GM19372 (cell line): ENCODE measurements at regions not wholly inside any gene's neighbourhood (a gene's known extent, or its start where the extent isn't known, plus 50 kb on each side); places are given as distances from the start of the nearest gene placed in this dataset.

Experiments used
- ATAC-seq: cut with Tn5 transposase; IDR thresholded peaks from one replicate; pipeline ENCODE4 v1.9.1; 2021; ENCODE audit warnings: mild to moderate bottlenecking, low read depth, moderate library complexity; ENCODE audit not compliant: unreplicated experiment

DNA sequence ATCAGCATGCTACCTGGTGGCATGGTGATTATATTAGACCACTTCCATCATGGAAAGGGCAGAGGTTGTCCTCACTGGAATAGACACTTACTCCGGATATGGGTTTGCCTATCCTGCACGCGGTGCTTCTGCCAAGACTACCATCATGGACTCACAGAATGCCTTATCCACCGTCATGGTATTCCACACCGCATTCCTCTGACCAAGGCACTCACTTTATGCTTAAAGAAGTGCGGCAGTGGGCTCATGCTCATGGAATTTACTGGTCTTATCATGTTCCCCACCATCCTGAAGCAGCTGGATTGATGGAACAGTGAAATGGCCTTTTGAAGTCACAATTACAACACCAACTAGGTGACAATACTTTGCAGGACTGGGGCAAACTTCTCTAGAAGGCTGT lies 109.2 kb upstream of the DRD2 start:
- ATAC-seq, result no peak

DNA sequence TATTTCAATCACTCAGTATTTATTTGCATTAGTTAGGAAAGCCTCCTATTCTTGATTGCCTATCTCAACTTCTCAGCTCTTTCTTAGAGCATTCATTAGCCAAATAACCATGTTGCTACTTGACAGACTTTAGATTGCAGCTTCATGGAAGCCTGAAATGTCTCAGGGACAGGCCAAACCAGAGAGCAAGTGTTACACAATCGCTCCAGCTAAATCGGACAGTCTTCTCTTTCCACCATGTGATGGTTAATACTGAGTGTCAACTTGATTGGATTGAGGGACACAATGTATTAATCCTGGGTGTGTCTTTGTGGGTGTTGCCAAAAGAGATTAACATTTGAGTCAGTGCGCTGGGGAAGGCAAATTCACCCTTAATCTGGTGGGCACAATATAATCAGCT lies 106.5 kb upstream of the DRD2 start:
- no peak for ATAC-seq

DNA sequence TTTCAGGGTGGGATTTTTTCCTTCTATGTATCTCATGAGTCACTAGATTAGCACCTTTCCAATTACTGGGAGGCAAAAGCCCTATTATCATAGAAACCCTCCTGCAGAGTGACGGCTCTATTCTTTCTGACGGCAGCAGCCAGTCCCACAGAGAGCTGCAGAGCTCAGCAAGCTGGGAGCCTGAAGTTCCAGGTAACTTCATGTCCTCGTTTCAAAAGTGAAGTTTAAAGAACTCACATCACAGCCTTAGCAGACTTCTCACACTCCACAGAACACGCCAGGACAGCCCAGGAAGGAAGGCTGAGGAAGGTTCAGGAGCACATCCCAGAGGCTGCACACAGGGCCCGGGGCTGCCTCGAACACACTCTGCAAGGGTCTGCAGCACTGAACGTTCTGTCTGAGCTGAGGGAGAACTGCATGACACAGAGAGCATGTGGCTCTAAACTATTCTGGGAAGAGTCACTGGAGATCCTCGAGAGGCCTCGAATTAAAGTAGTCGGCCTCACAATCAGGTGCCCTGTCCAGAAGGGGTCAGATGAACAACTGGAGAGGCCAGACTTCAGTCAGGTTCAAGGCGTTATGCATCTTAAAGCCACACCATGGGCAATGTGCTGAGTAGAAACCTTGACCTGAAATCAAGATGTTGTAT lies 104.2 kb upstream of the DRD2 start:
- ATAC-seq, result no peak

DNA sequence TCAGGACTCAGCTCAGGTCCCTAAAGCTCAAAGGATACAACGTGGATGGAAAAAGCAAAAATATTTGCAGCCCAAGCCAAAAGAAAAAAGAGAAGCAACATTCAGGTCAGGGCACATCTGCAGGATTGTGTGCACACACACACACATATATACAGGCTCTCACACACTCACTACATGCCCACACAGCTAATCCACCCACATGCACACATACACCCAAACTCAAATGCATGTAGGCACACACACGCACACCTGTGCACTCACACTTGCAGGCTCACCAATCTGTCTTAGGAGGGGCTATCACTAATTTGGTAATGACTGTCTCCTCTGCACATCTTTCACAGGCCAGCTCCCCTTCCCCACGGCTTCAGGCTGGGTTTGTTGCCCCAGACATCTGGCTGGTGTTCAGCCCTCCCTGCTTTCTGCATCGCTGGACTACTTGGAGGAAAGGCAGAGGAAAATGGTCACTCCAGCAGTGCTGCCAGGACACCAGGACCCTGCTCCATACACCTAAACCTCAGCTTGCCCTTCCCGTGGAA lies 103.6 kb upstream of the DRD2 start:
- ATAC-seq, result no peak

DNA sequence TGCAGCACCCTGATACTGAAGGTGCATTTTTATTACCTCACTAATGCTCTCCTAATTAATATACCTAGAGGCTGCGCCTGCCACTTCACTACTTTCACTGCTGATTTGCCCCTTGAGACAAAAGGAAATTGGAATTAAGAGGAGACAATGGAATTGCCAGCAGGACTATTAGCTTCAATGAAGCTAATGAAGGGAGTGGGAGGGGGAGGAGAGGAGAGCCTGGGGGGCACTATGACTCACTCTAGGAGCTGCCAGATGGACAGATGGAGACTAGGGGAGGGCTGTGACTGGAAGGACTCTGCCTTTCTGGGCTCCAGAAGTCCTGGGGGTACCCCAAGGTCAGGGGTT lies 102.8 kb upstream of the DRD2 start:
- ATAC-seq, result no peak

DNA sequence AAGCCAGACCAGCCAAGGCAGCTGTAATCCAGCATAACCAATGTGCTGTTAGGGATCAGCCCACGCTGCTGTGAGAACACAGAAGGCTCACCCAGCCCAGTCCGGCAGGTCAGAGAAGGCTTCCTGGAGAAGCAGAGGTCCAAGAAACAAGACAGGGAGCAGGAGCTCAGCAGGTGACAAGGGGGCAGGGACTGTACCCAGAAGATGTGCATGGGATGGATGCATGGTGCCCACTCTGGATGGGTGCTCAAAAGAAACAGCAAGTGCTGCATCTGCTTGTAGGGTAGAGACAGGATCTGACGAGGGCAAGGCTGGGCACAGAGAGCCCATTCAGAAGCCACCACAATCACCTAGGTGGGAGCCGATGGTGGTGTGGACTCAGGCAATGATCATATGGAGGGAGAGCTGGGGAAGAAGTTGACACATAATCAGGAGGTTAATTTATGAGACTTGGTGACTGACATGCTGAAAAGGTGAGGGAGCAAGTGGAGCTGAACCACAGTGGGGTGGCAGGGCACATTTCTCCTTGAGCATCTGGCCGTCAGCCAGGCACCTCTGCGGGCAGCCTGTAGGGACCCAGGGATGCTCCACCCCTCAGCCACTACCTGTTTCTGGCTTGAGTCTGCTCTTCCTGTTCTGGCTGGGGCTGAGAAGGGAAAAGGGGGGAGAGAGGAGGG lies 102.3 kb upstream of the DRD2 start:
- ATAC-seq, result no peak

DNA sequence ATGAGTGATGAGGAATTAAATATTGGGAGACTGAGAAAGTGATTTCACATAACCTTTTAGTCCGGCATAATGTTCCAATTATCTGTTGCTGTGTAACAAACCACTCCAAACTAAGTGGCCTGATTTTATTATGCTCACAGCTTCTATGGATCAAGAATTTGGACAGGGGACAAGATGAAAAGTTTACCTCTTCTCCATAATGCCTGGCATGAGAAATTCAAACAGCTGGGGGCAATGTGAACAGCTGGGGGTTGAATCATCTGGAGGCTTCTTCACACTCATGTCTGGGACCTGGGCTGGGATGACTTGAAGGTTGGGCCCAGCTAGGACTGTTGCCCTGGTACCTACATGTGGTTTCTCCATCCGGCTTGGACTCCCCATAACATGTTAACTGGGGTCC lies 99.4 kb upstream of the DRD2 start:
- no peak for ATAC-seq

DNA sequence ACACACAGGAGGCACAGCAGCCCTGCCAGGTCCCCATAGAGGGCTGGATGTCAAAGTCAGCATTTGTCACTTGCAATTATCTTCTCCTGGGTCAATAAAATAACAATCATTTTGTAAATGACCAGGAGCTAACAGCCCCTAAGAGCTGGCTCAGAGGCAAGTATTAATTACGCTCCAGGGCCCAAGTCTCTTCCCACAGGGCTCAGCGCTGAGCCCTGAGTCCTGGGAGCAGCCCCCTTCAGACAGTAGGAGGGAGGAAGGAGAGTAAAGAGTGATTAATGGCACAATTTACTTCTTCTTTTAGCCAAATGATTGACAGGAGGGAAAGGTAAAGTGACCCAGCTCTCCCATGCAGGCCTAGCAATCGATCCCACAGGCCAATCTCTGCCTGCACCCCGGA lies 99.0 kb upstream of the DRD2 start:
- no peak for ATAC-seq

DNA sequence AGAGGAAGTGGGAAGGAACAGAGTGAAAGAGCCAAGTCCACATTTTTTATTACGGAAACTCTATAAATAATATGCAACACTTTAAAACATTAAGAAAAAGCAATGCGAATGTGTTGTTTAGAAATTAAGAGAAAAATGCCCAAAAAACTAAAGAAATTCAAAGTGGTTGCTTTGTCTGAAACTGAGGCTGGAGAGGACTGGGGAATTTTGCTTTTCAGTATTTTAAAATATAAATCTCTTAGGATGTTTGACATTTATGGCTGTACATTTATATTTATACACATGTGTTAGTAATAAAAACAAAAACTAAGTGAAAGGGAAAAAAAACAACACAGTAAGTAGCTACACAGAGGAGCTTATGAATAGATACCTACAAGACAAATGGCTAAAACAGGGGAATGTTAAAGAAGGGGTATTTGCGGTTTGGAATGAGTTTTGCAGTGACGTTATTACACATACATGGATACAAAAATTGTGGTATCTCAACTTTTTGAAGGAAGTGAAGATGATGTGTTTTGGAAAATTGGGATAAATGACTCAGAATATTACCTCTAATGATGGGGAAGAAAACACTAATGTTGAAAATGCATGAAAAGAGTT lies 97.0 kb upstream of the DRD2 start:
- ATAC-seq, result no peak

DNA sequence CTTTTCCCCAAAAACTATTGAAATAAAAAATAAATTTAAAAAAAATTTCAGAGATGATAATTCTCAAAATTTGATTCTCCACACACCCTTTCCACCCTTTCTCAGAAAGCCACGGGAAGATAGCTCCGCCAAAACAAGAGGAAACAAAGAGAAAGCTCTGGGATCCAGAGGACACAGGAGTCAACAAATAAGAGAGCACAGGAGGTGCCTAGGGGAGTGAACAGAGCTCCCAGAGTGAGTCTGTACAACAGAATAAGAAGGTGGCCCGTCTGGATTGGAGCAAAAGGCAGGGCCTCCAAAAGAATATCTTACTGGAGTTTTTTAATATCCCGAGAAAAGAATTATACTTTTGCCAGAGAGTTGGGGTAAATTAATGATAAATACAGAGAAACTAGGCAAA lies 96.3 kb upstream of the DRD2 start:
- no peak for ATAC-seq

DNA sequence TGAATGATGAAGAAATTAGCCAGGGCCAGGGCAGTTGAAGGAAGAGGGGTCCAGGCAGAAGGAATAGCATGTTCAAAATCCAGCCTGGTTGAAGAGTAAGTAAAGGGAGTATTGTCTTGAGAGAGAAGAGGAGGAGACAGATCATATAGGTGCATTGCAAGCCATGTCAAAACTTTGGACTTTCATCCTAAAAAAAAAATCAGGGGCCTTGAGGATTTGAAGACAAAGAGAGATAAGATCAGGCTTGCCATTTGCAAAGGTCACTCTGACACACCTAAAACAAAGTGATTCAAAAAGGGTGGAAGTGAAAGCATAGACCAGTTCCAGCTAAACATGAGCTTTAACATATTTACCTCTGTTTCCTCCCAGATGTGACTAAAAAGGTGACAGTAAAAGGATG lies 95.7 kb upstream of the DRD2 start:
- no peak for ATAC-seq

DNA sequence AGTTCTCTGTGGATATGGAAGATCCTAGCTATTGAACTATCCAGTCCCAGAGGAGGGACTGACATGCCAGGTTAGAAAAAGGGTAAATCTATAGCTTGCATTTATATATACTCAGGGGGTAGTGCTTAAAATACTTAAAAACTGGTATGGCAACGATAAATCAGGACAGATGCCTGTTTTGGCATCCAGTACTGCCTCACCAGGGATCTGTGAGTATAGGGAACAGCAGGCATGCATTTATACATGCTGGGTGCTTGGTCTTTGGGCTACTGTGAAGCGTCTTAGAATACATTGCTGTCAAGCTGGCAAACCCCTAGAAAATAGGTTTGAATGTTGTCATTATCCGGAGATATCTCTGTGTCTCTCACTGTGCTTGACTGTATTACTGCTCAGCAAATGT lies 94.2 kb upstream of the DRD2 start:
- no peak for ATAC-seq

DNA sequence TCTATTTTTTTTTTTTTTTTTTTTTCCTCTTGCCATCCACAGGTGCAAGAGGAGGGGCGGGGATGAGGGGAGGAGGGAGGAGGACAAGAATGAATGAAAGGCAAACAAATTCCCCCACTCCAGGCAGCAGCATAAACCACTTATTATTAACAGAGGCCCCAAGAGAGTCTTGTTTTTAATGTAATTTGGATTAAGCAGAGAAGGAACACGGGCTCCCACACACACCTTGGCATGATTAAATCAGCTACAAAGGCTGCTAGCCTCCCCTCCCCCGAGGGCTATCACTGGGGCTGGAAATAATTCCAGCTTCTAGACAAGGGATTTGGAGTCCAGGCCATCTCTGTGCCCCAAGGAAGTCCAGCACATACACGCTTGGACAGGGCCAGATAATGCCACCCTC lies 93.4 kb upstream of the DRD2 start:
- ATAC-seq, result no peak

DNA sequence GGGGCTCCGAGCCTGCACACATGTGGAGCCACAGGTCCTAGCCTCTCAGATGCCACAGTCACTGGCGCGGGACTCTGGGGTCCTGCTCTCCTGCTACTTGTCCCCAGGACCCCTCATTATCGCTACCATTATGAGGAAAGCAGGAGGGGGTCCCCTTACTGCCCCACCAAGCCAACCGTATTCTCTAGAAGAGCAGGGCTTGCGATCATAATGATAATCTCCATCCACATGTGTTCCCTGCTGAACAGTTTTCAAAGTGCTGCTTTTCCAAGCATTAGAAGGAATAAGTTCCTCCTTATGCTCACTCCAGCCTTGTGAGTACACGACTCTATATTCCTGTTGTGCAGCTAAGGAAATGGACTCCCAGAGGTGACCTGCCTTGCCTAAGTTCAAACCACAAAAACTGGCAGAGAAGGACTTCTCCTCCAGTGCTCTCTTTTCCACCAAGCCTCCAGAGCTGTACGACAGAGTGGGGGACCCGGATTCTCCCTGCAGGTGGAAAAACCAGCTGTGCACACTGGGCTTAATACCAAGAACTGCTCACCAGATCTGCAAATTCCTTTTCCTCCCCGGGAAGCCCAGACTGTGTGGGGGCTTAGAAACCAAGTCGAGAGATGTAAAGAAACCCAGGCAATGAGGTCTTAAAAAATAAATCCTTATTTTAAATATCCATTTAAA lies 92.8 kb upstream of the DRD2 start:
- no peak for ATAC-seq

DNA sequence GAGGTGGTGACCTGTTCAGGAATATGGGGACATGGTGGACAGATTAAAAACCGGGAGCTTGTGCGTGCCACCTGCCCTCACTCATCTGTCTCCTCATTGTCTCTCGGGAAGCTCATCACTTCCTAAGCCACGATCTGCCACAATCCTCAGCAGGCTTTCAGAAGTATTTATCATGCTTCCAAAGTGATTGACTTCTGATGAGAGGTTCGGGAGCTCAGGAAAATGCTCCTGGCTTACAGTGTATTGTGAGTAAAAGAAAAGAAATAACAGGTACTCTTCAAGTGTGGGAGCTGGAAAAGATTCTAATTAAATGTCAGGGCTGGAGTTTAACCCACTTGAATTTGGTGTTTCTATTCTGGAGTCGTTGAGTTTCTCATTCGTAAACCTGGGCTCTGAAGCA lies 91.9 kb upstream of the DRD2 start:
- no peak for ATAC-seq

DNA sequence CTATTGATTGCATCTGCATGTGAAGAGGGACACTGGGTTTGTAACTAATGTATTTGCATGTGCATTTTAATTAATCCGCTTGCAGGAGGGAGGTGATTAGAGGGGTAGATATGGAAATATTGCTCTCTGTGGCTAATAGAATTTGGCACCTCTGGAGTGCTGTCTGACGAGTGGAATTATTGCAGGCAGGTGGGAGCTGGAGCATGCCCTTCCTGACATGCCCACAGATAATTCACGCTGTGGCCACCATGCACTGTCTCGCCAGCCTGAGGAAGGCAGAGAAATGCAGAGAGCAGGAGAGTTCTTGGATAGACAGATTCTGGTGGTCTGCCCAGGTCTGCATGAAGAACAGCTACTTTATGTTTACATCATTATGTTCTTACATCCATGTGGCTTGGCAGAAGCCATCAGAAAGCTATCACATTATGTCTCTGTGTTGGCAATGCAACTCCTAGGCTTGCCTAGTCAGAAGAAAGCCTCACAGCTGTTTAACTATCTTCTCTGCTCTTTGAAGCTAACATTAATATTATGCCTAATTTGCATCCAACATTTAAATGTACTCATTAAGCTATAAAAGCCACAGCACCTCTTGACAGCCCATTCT lies 89.4 kb upstream of the DRD2 start:
- ATAC-seq, result no peak

DNA sequence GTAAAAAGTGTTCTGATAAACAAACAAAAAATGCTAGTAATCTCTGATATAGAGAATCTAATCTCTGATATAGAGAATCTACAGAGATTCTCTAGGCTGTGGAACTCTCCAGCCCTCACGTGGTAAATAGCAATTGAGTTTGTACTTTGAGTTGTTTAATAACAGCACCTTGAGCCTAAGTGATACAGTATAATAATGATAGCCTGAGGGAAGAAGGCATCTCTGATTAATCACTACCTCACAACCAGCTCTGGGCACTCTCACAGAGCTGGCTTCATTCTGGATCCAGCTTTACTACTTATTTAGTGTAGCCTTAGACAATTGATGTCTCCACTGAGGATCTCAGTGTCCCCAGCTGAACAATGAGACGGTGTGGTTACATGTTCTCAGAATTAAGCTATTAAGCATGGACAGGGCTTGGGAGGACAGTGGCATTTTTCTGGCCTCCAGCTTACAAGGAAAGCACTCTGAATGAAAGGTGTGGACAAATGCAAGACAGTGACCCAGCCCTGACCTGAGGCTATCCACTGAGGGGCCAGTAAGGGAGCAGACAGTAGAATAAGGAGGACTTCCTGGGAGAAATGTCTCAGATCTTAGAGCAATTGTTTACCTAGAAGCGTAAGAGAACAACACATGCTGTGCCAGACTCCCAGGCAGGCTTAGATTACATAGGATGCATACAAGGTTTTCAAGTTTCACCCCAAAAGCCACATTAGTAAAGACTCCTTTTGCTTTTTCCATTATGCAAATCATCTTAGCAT lies 88.7 kb upstream of the DRD2 start:
- ATAC-seq, result no peak

DNA sequence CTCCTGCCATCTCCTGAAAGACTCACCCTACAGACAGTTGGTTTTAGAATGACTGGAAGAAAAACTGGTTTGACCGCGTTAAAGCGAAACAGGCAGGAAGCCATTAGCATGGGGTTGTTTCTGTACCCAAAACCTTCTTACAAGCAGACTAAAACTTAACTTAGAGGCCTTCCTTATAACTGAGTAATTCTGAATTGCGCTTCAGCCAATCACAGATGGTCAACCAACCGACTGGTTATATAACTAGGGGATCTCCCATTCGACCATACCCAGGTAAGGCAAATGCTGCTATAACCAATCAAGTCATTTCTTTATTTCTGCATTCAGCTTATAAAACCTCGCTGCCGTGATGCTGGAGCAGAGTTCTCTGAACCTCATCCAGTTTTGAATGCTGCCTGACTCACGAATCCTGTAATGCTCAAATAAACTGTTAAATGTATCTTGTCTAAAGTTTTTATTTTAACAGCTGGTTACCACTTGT lies 87.8 kb upstream of the DRD2 start:
- ATAC-seq, result no peak

DNA sequence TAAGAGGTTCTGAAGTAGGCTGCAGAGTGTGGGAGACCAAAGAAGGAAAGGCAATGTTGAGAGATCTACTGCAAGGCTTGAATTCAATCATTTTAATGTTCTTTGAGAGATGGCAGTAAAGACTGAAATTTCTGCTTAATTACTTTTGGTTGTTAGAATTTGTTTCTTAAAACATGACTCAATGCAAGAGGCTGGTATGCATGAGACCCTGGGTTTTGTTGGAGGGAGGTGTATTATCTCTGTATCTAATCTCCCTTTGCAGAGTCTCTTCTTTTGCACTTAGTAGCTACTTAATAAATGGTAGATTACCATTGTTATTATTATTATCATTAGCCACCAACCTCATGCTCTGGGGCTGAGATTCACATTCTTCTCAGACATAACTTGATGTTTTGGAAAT lies 87.4 kb upstream of the DRD2 start:
- no peak for ATAC-seq

DNA sequence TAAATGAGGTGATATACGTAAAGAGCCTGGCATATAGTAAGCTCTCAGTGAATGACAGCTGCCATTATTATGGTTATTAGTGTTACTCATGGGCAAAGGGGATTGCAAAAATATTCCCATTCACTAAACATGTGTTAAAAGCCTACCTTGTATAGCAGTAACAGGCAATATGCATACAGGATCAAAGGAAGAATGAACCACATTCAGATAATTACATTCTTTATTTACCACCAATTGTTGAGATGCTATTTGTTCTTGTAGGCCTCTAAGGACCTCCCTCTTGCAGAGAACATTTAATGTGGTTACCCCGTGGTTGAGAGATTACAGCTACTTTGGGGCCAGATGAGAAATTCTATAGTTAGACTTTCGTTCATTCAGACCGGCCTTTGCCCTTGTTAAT lies 82.7 kb upstream of the DRD2 start:
- ATAC-seq, result no peak
